Natural killer cell (primary cell): ENCODE measurements at regions not wholly inside any gene's neighbourhood (a gene's known extent, or its start where the extent isn't known, plus 50 kb on each side); places are given as distances from the start of the nearest gene placed in this dataset.

Experiments
- ATAC-seq, 3 donors: fragments of 150-1000 bp in 2 of 3; fragments of 200-7000 bp in 1 of 3; cut with Tn5 transposase; 1 replicate in 1 of 3; 2 replicates in 2 of 3; pipeline ENCODE4 v1.10.0; 2021; ENCODE audit warnings: mild to moderate bottlenecking in 2 of 3, moderate library complexity in 2 of 3
- DNase-seq, 2 donors: peaks; one replicate each; pipeline versions ENCODE4 v3.0.0 to v3.0.0-alpha.2; 2013 to 2021; ENCODE audit warnings: mixed read lengths in 1 of 2
- H3K27ac ChIP-seq: one replicate; pipeline ENCODE4 v1.5.1; 2013; ENCODE audit warnings: mild to moderate bottlenecking, low read length
- H3K27me3 ChIP-seq: one replicate; pipeline ENCODE4 v1.6.1; 2013; ENCODE audit warnings: low read length; ENCODE audit not compliant: control insufficient read depth, insufficient read depth
- H3K36me3 ChIP-seq: one replicate; pipeline ENCODE4 v1.6.1; 2013; ENCODE audit warnings: low read length; ENCODE audit not compliant: control insufficient read depth, insufficient read depth
- H3K4me1 ChIP-seq: one replicate; pipeline ENCODE4 v1.6.1; 2013; ENCODE audit warnings: low read length; ENCODE audit not compliant: control insufficient read depth, insufficient read depth
- H3K4me3 ChIP-seq: one replicate; pipeline ENCODE4 v1.5.1; 2013; ENCODE audit warnings: low read length
- H3K9me3 ChIP-seq: one replicate; pipeline ENCODE4 v1.6.1; 2013; ENCODE audit warnings: low read length; ENCODE audit not compliant: control insufficient read depth, insufficient read depth
- H3K27ac Mint-ChIP-seq, 2 donors: one replicate each; pipeline ENCODE4 v1.8.0; 2022; ENCODE audit warnings: mild to moderate bottlenecking in 2 of 2, mixed read lengths in 2 of 2, moderate library complexity in 1 of 2
- H3K27me3 Mint-ChIP-seq, 2 donors: one replicate each; pipeline ENCODE4 v1.8.0; 2022; ENCODE audit warnings: low read depth in 2 of 2, mixed read lengths in 2 of 2
- H3K36me3 Mint-ChIP-seq: one replicate; pipeline ENCODE4 v1.8.0; 2022; ENCODE audit warnings: mixed read lengths
- H3K4me1 Mint-ChIP-seq, 2 donors: one replicate each; pipeline ENCODE4 v1.8.0; 2022; ENCODE audit warnings: mixed read lengths in 2 of 2
- H3K4me3 Mint-ChIP-seq: one replicate; pipeline ENCODE4 v1.8.0; 2022; ENCODE audit warnings: mild to moderate bottlenecking, moderate library complexity, mixed read lengths
- H3K9me3 Mint-ChIP-seq, 2 donors: one replicate each; pipeline ENCODE4 v1.8.0; 2022; ENCODE audit warnings: mixed read lengths in 2 of 2
- WGBS: methylation state at CpG from one replicate; pipeline ENCODE4 v1.1.7; 2013; ENCODE audit warnings: missing lambda C conversion rate; ENCODE audit not compliant: insufficient coverage; 5-methylcytosine and 5-hydroxymethylcytosine counted together
- intact Hi-C: fragments of 100-400 bp; cut with micrococcal nuclease; formaldehyde crosslinking; loops from one replicate; pipeline ENCODE4 v1.14.2; 2022
- TF ChIP-seq, protein P1 (sequence below): fragments of 200-600 bp; IDR thresholded peaks from one replicate; pipeline ENCODE4 v1.8.0; 2022; ENCODE audit warnings: antibody characterized with exemption

DNA sequence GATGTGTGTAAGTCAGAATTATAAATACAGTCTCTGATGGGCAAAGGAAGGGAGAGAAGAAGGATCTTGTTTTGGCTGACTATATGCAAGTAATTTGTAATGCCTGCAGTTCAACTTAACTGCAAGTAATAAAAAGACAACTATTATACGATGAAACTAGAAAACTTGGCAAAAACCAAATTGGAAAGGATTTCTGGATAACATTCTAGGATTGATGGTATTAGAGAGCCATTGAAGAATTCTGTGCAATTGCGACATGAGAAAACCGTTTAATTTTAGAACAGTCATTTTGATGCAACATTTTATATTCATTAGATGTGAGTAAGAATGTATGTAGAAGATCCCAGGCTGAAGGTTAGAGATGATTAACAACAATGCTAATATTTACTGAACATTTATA is 1334.1 kb downstream of the EFNB2 start:
- WGBS, result 100% methylated on average over 2 of the region's 3 CpGs
- H3K36me3 ChIP-seq, result no peaks in the 10 kb centered on the region
- Mint-ChIP-seq H3K9me3 (no peaks in the 10 kb centered on the region), H3K27ac (no peak overlapping the region), H3K4me3 (no peak overlapping the region), H3K36me3 (no peaks in the 10 kb centered on the region), H3K27me3 (no peaks in the 10 kb centered on the region), H3K4me1 (no peaks in the 10 kb centered on the region)
- TF ChIP-seq, protein P1, sequence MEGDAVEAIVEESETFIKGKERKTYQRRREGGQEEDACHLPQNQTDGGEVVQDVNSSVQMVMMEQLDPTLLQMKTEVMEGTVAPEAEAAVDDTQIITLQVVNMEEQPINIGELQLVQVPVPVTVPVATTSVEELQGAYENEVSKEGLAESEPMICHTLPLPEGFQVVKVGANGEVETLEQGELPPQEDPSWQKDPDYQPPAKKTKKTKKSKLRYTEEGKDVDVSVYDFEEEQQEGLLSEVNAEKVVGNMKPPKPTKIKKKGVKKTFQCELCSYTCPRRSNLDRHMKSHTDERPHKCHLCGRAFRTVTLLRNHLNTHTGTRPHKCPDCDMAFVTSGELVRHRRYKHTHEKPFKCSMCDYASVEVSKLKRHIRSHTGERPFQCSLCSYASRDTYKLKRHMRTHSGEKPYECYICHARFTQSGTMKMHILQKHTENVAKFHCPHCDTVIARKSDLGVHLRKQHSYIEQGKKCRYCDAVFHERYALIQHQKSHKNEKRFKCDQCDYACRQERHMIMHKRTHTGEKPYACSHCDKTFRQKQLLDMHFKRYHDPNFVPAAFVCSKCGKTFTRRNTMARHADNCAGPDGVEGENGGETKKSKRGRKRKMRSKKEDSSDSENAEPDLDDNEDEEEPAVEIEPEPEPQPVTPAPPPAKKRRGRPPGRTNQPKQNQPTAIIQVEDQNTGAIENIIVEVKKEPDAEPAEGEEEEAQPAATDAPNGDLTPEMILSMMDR, result no peak
- no peaks in the 10 kb centered on the region for H3K4me1 ChIP-seq
- DNase-seq (no peak), ATAC-seq (no peak)
- no peaks in the 10 kb centered on the region for H3K27me3 ChIP-seq
- intact Hi-C loops, result no loop called here
- no peak overlapping the region for H3K4me3 ChIP-seq
- no peak overlapping the region for H3K27ac ChIP-seq
- H3K9me3 ChIP-seq, result no peaks in the 10 kb centered on the region

DNA sequence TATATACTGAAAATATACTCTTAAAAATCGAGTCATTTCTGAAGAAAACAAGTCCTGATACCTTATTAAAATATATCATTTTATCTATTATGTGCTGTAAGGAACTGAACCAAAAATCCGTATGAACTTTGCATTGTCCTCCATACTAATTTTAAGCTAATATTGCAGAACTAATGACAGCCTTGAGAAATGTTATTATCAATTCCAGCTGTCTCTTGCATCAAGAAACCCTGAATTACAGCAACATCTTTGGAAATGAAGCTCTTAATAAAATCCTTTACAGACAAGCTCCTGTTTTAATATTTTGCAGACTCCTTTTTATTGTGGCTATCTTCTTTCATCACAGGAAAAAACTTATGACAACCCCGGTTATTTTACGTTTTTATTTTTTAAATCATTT is 1335.3 kb downstream of the EFNB2 start:
- Mint-ChIP-seq H3K9me3 (no peaks in the 10 kb centered on the region), H3K27me3 (no peaks in the 10 kb centered on the region), H3K36me3 (no peaks in the 10 kb centered on the region), H3K4me1 (no peaks in the 10 kb centered on the region), H3K4me3 (no peak overlapping the region), H3K27ac (no peak overlapping the region)
- DNase-seq (no peak), ATAC-seq (no peak)
- no peaks in the 10 kb centered on the region for H3K4me1 ChIP-seq
- intact Hi-C loops, result no loop called here
- TF ChIP-seq, protein P1, result no peak
- WGBS, result 83% methylated on average over 1 of the region's 4 CpGs
- H3K27ac ChIP-seq, result no peak overlapping the region
- H3K4me3 ChIP-seq, result no peak overlapping the region
- no peaks in the 10 kb centered on the region for H3K27me3 ChIP-seq
- no peaks in the 10 kb centered on the region for H3K9me3 ChIP-seq
- no peaks in the 10 kb centered on the region for H3K36me3 ChIP-seq

DNA sequence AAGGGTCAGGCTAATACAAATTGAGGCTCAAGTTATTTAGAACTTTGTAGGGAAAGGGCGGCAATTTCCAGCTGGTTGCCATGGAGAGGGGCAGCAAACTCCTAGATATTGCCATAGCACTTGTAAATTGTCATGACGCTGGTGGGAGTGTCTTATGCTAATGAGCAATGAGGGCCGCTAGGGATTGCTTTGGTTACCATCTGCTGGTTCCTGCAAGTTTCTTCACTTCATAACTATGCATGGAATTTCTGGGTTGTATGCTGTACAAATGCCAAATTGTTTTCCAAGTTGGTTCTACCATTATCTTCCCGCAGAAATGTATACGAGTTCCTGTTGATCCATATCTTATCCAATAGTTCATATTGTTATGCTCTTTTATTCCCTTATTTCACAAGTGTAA is 1339.4 kb downstream of the EFNB2 start:
- H3K36me3 ChIP-seq, result no peaks in the 10 kb centered on the region
- 91% methylated on average over 4 of the region's 5 CpGs for whole genome bisulfite sequencing
- TF ChIP-seq, protein P1, result no peak
- H3K4me3 ChIP-seq, result no peak overlapping the region
- no peak overlapping the region for H3K27ac ChIP-seq
- intact Hi-C loops, result no loop called here
- no peaks in the 10 kb centered on the region for H3K27me3 ChIP-seq
- no peaks in the 10 kb centered on the region for H3K4me1 ChIP-seq
- no peak overlapping the region for H3K27ac Mint-ChIP-seq
- ATAC-seq (no peak), DNase-seq (no peak)
- no peaks in the 10 kb centered on the region for H3K36me3 Mint-ChIP-seq
- H3K4me3 Mint-ChIP-seq, result no peak overlapping the region
- no peaks in the 10 kb centered on the region for H3K4me1 Mint-ChIP-seq
- H3K9me3 ChIP-seq, result no peaks in the 10 kb centered on the region
- H3K27me3 Mint-ChIP-seq, result no peaks in the 10 kb centered on the region
- H3K9me3 Mint-ChIP-seq, result no peaks in the 10 kb centered on the region

DNA sequence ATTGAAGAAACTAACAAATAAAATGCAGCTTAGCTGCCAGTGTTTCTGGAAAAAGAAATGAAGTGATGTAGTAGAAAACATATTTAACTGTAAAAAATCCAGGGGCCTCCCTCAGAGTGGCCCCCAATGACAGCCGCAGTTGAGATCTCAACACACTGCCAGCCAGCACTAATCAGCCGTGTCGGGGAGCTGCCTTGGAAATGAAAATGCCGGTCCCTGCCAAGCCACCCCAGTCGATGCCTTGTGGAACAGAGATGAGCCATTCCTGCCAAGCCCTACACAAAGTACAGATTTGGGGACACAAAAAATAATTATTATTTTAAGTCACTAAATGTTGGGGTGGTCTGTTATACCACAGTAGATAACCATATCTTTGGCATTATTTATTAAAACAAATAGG is 1342.4 kb downstream of the EFNB2 start:
- no peak overlapping the region for H3K4me3 ChIP-seq
- Mint-ChIP-seq H3K27ac (no peak overlapping the region), H3K9me3 (no peaks in the 10 kb centered on the region), H3K4me3 (no peak overlapping the region), H3K4me1 (no peaks in the 10 kb centered on the region), H3K27me3 (no peaks in the 10 kb centered on the region), H3K36me3 (no peaks in the 10 kb centered on the region)
- no peaks in the 10 kb centered on the region for H3K4me1 ChIP-seq
- intact Hi-C loops, result no loop called here
- no peaks in the 10 kb centered on the region for H3K36me3 ChIP-seq
- H3K9me3 ChIP-seq, result no peaks in the 10 kb centered on the region
- no peak for DNase-seq
- TF ChIP-seq, protein P1, result no peak
- no peak overlapping the region for H3K27ac ChIP-seq
- no peaks in the 10 kb centered on the region for H3K27me3 ChIP-seq
- ATAC-seq, result no peak
- WGBS, result 93% methylated on average over 5 of the region's 5 CpGs
